MM.1S (cell line): ENCODE measurements at regions not wholly inside any gene's neighbourhood (a gene's known extent, or its start where the extent isn't known, plus 50 kb on each side); places are given as distances from the start of the nearest gene placed in this dataset.

ENCODE experiments used
- DNase-seq: peaks from one replicate; pipeline ENCODE4 v3.0.0-alpha.2; 2015
- H2AFZ ChIP-seq: fragments of 300-600 bp; sonication (generic); 2 replicates; pipeline ENCODE4 v1.6.0; 2016; ENCODE audit warnings: antibody characterized with exemption, low read length
- H3F3A ChIP-seq: fragments of 300-600 bp; sonication (generic); 2 replicates; pipeline ENCODE4 v1.6.1; 2016; ENCODE audit warnings: mild to moderate bottlenecking, antibody characterized with exemption, low read length, moderate library complexity, mixed read lengths; ENCODE audit not compliant: insufficient read depth
- H3K27ac ChIP-seq: fragments of 300-600 bp; sonication (generic); 2 replicates; pipeline ENCODE4 v1.5.1; 2016; ENCODE audit warnings: mild to moderate bottlenecking, low read length
- H3K27me3 ChIP-seq: fragments of 300-600 bp; sonication (generic); replicated peaks from 2 replicates; pipeline ENCODE4 v1.6.0; 2016; ENCODE audit warnings: low read length; ENCODE audit not compliant: insufficient read depth
- H3K36me3 ChIP-seq: fragments of 300-600 bp; sonication (generic); replicated peaks from 2 replicates; pipeline ENCODE4 v1.6.1; 2016; ENCODE audit warnings: mild to moderate bottlenecking, low read length, mixed read lengths; ENCODE audit not compliant: insufficient read depth
- H3K4me1 ChIP-seq: fragments of 300-600 bp; sonication (generic); 2 replicates; pipeline ENCODE4 v1.6.1; 2016; ENCODE audit warnings: low read length, mixed read lengths
- H3K4me2 ChIP-seq: fragments of 300-600 bp; sonication (generic); 2 replicates; pipeline ENCODE4 v1.6.0; 2016; ENCODE audit warnings: low read depth, low read length
- H3K4me3 ChIP-seq: fragments of 300-600 bp; sonication (generic); 2 replicates; pipeline ENCODE4 v1.5.1; 2016; ENCODE audit warnings: low read length, mixed read lengths
- H3K79me2 ChIP-seq: fragments of 300-600 bp; sonication (generic); 2 replicates; pipeline ENCODE4 v1.6.1; 2016; ENCODE audit warnings: mixed run types, low read length, mixed read lengths
- H3K9ac ChIP-seq: fragments of 300-600 bp; sonication (generic); 2 replicates; pipeline ENCODE4 v1.6.1; 2016; ENCODE audit warnings: low read length, mixed read lengths
- H3K9me2 ChIP-seq: fragments of 300-600 bp; sonication (generic); replicated peaks from 2 replicates; pipeline ENCODE4 v1.6.1; 2016; ENCODE audit warnings: mild to moderate bottlenecking, low read length, mixed read lengths; ENCODE audit not compliant: insufficient read depth
- H3K9me3 ChIP-seq: fragments of 300-600 bp; sonication (generic); replicated peaks from 2 replicates; pipeline ENCODE4 v1.6.1; 2016; ENCODE audit warnings: mild to moderate bottlenecking, low read length, mixed read lengths; ENCODE audit not compliant: insufficient read depth
- H4K20me1 ChIP-seq: fragments of 300-600 bp; sonication (generic); 2 replicates; pipeline ENCODE4 v1.6.1; 2016; ENCODE audit warnings: mild to moderate bottlenecking, low read length, moderate library complexity, mixed read lengths; ENCODE audit not compliant: insufficient read depth
- EZH2 ChIP-seq: fragments of 300-600 bp; sonication (generic); optimal IDR thresholded peaks from 2 replicates; pipeline ENCODE3; 2017; ENCODE audit warnings: low read depth, mild to moderate bottlenecking, antibody characterized with exemption, low read length, mixed read lengths
- EZH2phosphoT487 ChIP-seq: fragments of 300-600 bp; sonication (generic); IDR thresholded peaks from 2 replicates; pipeline ENCODE4 v1.6.1; 2018; ENCODE audit warnings: antibody characterized with exemption, low read length
- TF ChIP-seq, protein P1 (sequence below): fragments of 300-600 bp; sonication (generic); IDR thresholded peaks from 2 replicates; pipeline ENCODE4 v1.5.1; 2016; ENCODE audit warnings: antibody characterized with exemption, low read length, mixed read lengths

DNA sequence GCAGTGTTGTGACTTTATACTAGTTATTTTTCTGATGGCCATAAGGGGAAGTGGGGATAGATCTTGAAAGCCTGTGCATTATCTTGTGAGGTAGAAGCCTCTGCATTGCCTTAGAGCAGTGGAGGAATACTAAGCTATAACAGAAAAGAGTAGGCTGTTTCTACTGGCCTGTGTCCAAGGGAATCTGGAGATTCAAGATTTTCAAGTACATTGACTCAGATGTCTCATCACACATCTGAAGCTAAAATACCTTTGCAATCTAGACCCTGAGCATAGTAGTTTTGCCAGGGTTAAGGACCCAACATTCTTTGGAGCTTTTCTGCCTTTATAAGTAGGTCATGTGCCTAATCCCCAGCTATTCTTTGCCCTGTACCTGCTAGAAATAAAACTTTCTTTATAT is 272.3 kb downstream of the TENT5A start:
- Histone ChIP-seq H4K20me1 (no peaks in the 10 kb centered on the region), H3F3A (no peaks in the 10 kb centered on the region), H3K27ac (no peak overlapping the region), H3K4me3 (no peak overlapping the region), H3K27me3 (no peaks in the 10 kb centered on the region), H3K9me3 (no peaks in the 10 kb centered on the region), H3K9ac (no peak overlapping the region), H3K4me2 (no peak overlapping the region), H3K4me1 (no peaks in the 10 kb centered on the region), H3K9me2 (no peaks in the 10 kb centered on the region), H3K79me2 (no peaks in the 10 kb centered on the region), H2AFZ (no peak overlapping the region), H3K36me3 (no peaks in the 10 kb centered on the region)
- TF ChIP-seq EZH2phosphoT487, result no peak
- no peak for TF ChIP-seq EZH2
- TF ChIP-seq, protein P1, sequence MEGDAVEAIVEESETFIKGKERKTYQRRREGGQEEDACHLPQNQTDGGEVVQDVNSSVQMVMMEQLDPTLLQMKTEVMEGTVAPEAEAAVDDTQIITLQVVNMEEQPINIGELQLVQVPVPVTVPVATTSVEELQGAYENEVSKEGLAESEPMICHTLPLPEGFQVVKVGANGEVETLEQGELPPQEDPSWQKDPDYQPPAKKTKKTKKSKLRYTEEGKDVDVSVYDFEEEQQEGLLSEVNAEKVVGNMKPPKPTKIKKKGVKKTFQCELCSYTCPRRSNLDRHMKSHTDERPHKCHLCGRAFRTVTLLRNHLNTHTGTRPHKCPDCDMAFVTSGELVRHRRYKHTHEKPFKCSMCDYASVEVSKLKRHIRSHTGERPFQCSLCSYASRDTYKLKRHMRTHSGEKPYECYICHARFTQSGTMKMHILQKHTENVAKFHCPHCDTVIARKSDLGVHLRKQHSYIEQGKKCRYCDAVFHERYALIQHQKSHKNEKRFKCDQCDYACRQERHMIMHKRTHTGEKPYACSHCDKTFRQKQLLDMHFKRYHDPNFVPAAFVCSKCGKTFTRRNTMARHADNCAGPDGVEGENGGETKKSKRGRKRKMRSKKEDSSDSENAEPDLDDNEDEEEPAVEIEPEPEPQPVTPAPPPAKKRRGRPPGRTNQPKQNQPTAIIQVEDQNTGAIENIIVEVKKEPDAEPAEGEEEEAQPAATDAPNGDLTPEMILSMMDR, result no peak
- DNase-seq, result no peak

DNA sequence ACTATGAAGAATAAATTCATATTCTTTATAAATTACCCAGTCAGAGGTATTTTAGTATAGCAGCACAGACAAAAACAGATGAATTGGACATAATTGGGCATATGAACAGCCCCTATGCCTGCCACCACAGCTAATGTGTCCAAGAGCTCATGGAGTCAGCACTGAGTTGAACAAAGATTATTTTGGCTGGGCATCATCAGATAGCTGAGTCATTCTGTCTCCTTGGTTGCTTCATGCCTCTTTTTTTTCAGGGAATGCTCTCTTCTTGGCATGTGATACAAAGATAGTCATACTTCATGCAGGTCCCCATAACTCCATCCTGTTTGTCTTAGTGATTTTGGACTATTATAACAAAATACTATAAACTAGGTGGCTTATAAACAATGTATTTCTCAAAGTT is 275.6 kb downstream of the TENT5A start:
- no peak overlapping the region for H3K4me3 ChIP-seq
- no peaks in the 10 kb centered on the region for H3K9me3 ChIP-seq
- DNase-seq, result no peak
- H2AFZ ChIP-seq, result no peak overlapping the region
- H4K20me1 ChIP-seq, result no peaks in the 10 kb centered on the region
- H3K27ac ChIP-seq, result no peak overlapping the region
- H3K4me2 ChIP-seq, result no peak overlapping the region
- H3F3A ChIP-seq, result no peaks in the 10 kb centered on the region
- H3K79me2 ChIP-seq, result no peaks in the 10 kb centered on the region
- TF ChIP-seq EZH2, result no peak
- TF ChIP-seq, protein P1, result no peak
- no peak for TF ChIP-seq EZH2phosphoT487
- no peaks in the 10 kb centered on the region for H3K36me3 ChIP-seq
- no peaks in the 10 kb centered on the region for H3K4me1 ChIP-seq
- H3K9ac ChIP-seq, result no peak overlapping the region
- no peaks in the 10 kb centered on the region for H3K27me3 ChIP-seq
- H3K9me2 ChIP-seq, result no peaks in the 10 kb centered on the region

DNA sequence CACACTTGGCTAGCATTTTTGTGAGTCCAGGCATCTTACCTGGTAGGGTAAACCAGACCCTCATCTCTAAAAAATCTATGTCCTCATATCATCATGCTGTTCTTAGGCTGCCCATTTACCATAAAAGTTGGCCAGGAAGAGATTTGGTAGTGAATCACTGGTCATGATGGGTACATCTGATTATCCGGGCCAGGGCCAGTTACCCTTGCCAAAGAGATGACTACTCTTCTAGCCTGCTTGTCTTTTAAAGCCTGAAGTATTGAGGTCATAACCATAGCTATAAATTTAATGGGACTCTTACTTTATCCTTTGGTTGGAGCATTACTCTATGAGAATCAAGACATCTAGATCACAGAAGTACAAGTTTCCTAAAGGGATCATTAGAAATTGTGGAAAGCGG is 276.8 kb downstream of the TENT5A start:
- H3K4me2 ChIP-seq, result no peak overlapping the region
- H3K9ac ChIP-seq, result no peak overlapping the region
- H3K27ac ChIP-seq, result no peak overlapping the region
- no peaks in the 10 kb centered on the region for H3F3A ChIP-seq
- H3K79me2 ChIP-seq, result no peaks in the 10 kb centered on the region
- no peaks in the 10 kb centered on the region for H3K9me2 ChIP-seq
- no peaks in the 10 kb centered on the region for H3K9me3 ChIP-seq
- H3K4me1 ChIP-seq, result no peaks in the 10 kb centered on the region
- no peak for DNase-seq
- H3K4me3 ChIP-seq, result no peak overlapping the region
- TF ChIP-seq EZH2 (no peak), EZH2phosphoT487 (no peak)
- TF ChIP-seq, protein P1, result no peak
- no peaks in the 10 kb centered on the region for H3K36me3 ChIP-seq
- H4K20me1 ChIP-seq, result no peaks in the 10 kb centered on the region
- no peak overlapping the region for H2AFZ ChIP-seq
- no peaks in the 10 kb centered on the region for H3K27me3 ChIP-seq
